GM19455 (cell line): ENCODE measurements at regions not wholly inside any gene's neighbourhood (a gene's known extent, or its start where the extent isn't known, plus 50 kb on each side); places are given as distances from the start of the nearest gene placed in this dataset.
"Not testable (repeated sequence)": the region's sequence is repeated elsewhere in the genome, so short reads cannot be mapped to it uniquely, and the experiment has no call there.

Experiments used
- ATAC-seq: cut with Tn5 transposase; IDR thresholded peaks from one replicate; pipeline ENCODE4 v1.9.1; 2021; ENCODE audit not compliant: unreplicated experiment

DNA sequence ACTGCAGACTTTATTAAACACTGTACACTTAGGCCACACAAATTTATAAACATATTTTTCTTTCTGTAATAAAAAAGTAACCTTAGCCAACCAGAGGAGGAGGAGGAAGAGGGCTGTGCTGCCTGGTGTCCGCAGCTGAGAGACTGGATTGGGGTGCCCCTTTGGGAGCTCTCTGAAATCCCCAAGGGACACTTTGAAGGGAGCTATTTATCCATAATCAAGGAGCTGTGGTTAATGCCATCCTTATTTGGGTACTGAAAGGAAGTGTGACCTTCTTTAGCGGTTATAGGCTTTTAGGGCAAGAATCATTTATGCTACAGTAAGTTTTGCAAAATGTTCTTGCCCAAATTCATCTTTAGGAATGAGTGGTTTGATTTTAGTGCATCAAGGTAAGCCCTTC lies 125.8 kb downstream of the RASSF10 start:
- ATAC-seq, result no peak

DNA sequence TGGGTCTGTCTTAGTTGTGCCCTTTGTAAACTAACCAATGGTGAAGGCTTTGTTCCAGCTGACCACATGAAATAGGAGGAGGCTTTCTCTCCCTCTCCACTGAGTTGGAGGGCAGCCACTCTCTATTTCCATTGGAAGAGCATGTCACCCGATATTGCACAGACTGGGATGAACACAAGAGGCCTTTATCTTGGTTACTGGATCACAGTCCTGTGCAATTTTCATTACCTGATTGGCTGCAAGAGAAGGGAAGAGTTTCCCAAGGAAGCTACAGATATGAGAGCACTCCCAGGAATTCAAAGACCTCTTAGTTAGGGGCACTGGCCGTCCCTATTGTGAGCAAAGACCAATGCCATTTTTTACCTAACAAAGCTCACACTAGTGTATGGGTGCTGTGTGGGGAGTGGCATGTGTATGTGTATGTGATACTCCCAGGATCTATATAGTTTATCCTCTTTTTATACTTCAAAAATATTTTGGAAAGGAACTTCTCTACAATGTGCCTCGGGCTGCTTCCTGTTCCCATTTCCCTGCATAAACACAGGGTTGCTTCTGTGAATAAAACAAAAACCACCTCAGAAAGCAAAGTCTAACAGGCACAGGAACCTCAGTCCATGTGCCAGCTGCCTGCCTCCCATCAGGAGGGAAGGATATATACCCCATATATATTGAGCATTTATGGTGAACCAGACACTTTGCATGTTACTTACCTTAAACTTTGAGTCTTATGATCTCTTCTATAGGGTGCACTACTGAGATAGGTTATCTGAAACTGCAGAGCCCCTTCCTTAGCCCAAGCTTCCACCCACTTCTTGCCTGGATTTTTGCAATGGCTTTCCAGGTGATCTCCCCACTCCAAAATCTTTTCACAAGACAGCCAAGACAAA lies 126.5 kb downstream of the RASSF10 start:
- ATAC-seq, result no peak

DNA sequence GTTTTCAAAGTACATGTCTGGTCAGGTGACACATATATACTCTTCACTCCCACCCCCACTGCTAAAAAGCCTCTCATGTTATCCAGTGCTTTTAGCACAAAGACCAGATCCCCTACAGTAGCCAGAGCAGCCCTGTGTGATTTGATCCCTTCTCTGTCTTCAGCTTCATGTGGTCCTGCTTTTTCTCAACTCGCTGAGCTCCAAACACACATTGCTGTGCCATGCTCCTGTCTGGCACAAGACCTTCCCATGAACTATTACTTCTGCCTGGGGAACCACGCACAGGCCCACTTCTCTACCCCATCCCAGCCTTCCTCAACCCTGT lies 127.1 kb downstream of the RASSF10 start:
- no peak for ATAC-seq

GRCh38 chr11:13137844-13138301 lies 128.8 kb downstream of the RASSF10 start:
- ATAC-seq, result no peak

DNA sequence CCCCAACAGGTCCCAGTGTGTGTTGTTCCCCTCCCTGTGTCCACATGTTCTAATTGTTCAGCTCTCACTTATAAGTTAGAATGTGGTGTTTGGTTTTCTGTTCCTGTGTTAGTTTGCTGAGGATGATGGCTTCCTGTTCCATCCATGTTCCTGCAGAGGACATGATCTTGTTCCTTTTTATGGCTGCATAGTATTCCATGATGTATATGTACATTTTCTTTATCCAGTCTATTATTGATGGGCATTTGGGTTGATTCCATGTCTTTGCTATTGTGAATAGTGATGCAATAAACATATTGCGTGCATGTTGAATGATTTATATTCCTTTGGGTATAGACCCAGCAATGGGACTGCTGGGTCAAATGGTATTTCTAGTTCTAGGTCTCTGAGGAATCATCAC lies 130.0 kb downstream of the RASSF10 start:
- not testable (repeated sequence) for ATAC-seq

- ATAC-seq, result peak; percentile 61
These were observed 131.1 kb downstream of the RASSF10 start for GRCh38 chr11:13140028-13140870.

DNA sequence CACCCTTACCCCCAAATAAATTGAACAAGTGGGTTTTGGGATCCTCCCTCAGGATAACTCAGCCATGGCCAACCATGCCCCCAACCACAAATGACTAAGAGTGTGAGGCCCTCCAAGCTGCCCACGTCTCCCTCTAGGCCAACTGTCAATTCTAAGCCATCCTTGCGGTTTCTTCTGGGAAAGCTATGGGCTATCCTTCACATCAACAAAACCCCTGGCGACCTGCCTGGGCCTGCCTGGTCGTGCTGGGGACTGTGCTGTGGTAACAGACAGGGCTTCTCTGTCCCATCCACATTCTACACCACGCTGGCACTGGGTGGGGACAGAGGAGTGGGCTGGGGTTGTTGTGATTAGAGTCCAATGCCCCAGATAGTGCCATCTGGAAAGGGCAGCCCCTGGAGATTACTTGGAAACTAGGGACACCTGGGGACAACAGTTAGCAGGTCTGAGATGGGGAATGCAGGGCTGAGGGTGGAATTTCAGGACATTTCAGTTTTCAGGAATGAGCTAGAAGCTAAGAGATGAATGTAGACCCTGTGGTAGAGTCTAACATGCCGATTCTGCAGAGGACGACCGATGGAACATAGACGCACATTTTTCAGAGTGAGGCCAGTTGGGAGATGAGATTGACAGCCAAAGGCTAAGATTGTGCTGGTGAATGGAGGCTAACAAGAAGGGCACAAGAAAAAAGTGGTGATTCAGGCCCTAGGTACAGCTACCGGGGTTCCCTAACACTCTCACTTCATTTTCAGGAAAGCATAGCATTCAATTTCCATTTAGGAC lies 131.9 kb downstream of the RASSF10 start:
- ATAC-seq, result no peak

DNA sequence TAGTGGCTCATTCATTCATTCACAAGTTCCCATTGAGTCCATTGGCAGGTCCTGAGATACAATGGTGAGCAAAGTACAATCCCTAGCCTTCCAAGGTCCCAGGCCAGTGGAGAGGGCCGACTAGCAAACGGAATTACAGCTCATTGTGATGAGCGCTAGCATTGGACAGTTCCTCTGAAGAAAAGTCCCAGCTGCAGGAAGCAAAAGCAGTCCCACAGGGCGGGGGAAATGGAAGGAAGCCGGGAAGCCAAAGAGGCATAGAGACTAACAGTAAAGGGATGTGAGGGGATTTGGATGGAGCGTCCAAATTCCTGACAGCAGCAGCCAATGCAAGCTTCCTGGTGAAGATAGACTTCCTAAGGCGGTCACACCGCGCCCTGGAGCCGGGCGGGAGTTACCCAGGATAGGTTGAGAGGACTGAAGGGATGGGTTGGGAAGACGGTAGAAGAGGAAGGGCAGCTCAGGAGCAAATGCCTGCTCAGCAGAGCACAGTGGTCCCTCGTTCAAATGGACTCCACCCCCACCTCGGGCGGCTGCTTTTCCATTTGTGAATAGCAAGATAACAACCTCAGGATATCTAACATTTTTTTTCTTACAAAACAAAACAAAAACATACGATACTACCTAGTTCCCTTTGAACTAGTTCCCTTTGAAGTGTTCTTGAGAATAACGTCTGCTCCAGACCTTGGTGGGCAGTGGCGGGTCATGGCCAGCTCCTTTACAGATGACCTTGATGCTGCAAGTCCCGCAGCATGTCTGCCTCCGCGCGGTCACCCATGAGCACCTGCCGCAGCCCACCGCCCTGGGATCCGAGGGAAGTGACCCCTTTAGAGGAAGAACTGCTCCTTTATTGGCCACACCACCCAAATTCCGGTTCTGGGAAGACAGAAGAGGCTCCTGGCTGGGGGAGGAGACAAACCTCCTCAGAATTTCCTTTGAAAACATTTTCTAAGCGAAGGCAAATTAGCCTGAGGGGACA lies 132.9 kb downstream of the RASSF10 start:
- ATAC-seq, result no peak

GRCh38 chr11:13143486-13144297 lies 133.9 kb upstream of the BMAL1 start:
- no peak for ATAC-seq

- no peak for ATAC-seq
These were observed 132.1 kb upstream of the BMAL1 start for GRCh38 chr11:13145461-13145860.

DNA sequence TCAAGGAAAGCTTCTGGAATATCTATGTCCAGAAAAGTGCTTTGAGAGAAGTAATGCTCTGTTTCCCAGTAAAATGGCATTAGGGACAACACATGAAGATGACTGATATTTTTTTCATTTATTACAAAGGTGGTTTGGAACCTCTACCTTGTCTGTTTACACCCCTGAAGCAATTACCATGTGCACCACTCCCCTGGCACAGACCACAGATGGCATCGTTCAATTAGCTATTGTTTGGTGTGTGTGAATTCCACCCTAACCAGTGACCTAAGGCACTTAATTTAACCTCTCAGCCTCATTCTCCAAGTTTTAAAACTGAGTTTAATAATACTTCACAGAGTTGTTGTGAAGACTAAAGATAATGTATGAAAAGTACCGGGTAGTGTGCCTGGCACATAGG lies 127.6 kb upstream of the BMAL1 start:
- no peak for ATAC-seq

DNA sequence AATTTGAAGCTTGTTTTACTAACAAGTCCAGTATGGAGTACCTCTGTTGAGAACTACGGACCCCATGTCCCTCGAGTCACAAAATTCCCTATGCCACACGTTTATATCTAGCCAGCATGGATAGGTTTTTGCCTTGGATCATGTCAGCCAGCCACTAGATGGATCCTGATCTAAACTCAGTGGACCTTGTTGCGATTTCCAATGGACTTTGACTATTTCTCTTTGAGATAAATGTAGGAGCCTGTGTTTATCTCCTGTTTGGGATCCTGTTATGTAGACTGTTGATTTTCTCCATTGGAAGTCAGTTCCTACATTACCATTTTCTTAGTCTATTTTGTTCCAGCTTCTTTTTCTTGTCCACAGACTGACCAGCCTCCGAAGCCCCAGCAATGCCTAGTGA lies 127.1 kb upstream of the BMAL1 start:
- no peak for ATAC-seq

- ATAC-seq, result no peak
These were observed 125.3 kb upstream of the BMAL1 start for GRCh38 chr11:13152264-13152663.

GRCh38 chr11:13152736-13153541 lies 124.7 kb upstream of the BMAL1 start:
- no peak for ATAC-seq

DNA sequence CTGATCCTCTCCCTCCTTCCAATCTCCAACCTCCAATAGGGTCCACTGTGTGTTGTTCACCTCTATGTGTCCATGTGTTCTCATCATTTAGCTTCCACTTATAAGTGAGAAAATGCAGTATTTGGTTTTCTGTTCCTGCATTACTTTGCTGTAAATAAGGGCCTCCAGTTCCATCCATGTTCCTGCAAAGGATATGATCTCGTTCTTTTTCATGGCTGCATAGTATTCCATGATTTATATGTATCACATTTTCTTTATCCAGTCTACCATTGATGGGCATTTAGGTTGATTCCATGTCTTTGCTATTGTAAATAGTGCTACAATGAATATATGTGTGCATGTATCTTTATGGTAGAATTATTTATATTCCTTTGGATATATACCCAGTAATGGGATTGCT lies 123.2 kb upstream of the BMAL1 start:
- ATAC-seq, result not testable (repeated sequence)

DNA sequence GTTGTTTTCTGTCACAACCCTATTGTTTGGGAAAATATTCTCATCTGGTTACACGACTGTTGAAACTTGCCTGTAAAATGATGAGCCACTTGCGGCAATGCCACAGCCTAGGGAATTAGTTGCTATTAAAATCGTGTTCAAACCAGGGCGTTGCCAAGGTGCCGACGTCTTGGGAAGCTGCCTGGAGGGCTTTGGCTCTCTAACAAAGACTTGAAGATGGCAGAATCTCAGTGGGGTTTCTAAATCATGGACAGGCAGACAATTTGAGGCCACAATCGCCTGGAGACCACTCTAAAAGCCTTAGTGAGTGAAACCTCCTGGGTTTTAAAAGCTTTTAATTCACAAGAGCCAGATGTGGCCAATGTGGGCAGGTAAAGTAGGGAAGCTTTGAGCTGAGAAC lies 117.2 kb upstream of the BMAL1 start:
- no peak for ATAC-seq

DNA sequence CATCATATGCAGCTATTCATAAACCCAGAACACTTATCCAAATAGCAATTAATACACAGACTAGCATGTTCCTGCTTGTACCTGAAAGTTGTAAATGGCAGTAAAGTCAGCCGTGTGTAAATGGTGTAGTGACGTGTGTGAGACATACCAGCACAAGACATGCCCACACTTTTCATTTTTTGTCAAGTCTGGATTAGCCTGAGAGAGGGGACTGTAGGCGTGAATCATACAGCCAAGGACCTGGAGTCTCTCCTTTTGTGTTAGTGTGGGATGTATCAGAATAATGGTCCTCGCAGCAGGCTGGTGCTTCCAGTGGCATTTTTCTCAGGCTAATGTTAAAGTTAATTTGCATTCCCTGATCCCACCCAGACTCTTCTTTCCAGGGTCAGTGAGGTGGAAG lies 116.8 kb upstream of the BMAL1 start:
- ATAC-seq, result no peak

- no peak for ATAC-seq
These were observed 114.4 kb upstream of the BMAL1 start for GRCh38 chr11:13163158-13163557.

- ATAC-seq, result no peak
These were observed 111.6 kb upstream of the BMAL1 start for GRCh38 chr11:13166036-13166435.
